ENCODE measurements at regions not wholly inside any gene's neighbourhood (a gene's known extent, or its start where the extent isn't known, plus 50 kb on each side); places are given as distances from the start of the nearest gene placed in this dataset.

- no peak for DNase-seq (ENCODE audit: low read depth in 1 of 2, low spot score in 1 of 2)
- TF ChIP-seq GABPA (IDR thresholded peaks at IDR 0.05; ENCODE audit: low read depth) = no peak
- TF ChIP-seq, protein P1, sequence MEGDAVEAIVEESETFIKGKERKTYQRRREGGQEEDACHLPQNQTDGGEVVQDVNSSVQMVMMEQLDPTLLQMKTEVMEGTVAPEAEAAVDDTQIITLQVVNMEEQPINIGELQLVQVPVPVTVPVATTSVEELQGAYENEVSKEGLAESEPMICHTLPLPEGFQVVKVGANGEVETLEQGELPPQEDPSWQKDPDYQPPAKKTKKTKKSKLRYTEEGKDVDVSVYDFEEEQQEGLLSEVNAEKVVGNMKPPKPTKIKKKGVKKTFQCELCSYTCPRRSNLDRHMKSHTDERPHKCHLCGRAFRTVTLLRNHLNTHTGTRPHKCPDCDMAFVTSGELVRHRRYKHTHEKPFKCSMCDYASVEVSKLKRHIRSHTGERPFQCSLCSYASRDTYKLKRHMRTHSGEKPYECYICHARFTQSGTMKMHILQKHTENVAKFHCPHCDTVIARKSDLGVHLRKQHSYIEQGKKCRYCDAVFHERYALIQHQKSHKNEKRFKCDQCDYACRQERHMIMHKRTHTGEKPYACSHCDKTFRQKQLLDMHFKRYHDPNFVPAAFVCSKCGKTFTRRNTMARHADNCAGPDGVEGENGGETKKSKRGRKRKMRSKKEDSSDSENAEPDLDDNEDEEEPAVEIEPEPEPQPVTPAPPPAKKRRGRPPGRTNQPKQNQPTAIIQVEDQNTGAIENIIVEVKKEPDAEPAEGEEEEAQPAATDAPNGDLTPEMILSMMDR (IDR thresholded peaks at IDR 0.05; ENCODE audit: insufficient read depth, low read length) = no peak
- no peak for TF ChIP-seq POLR2AphosphoS5 (IDR thresholded peaks at IDR 0.05; ENCODE audit: low read depth)
- no peak for TF ChIP-seq REST (IDR thresholded peaks at IDR 0.05; ENCODE audit: insufficient replicate concordance, low read depth)
- TF ChIP-seq SPI1 (IDR thresholded peaks at IDR 0.05; ENCODE audit: borderline replicate concordance, low read depth) = no peak
These were observed 206.7 kb upstream of the SULF2 start for GRCh38 chr20:47991875-47992488.

GRCh38 chr20:47990507-47991150 lies 205.3 kb upstream of the SULF2 start:
- Histone ChIP-seq H3K27ac (replicated peaks) (no peak overlapping the region), H3K4me3 (replicated peaks; ENCODE audit: insufficient read depth, low read length) (no peak overlapping the region), H3K27me3 (ENCODE audit: insufficient read depth, poor library complexity, severe bottlenecking) (no peaks in the 10 kb centered on the region)
- TF ChIP-seq POLR2AphosphoS5 (IDR thresholded peaks at IDR 0.05; ENCODE audit: low read depth) = no peak
- TF ChIP-seq, protein P1 (IDR thresholded peaks at IDR 0.05; ENCODE audit: insufficient read depth, low read length) = no peak
- no peak for TF ChIP-seq GABPA (IDR thresholded peaks at IDR 0.05; ENCODE audit: low read depth)
- TF ChIP-seq SPI1 (IDR thresholded peaks at IDR 0.05; ENCODE audit: borderline replicate concordance, low read depth) = no peak
- no peak for TF ChIP-seq REST (IDR thresholded peaks at IDR 0.05; ENCODE audit: insufficient replicate concordance, low read depth)
- DNase-seq (ENCODE audit: low read depth in 1 of 2, low spot score in 1 of 2) = no peak

More at GRCh38 chr20:47991875-47992488, 206.7 kb upstream of the SULF2 start:
- H3K4me3 ChIP-seq (replicated peaks; ENCODE audit: insufficient read depth, low read length) = no peak overlapping the region
- H3K27me3 ChIP-seq (ENCODE audit: insufficient read depth, poor library complexity, severe bottlenecking) = no peaks in the 10 kb centered on the region
- H3K27ac ChIP-seq (replicated peaks) = no peak overlapping the region

DNA sequence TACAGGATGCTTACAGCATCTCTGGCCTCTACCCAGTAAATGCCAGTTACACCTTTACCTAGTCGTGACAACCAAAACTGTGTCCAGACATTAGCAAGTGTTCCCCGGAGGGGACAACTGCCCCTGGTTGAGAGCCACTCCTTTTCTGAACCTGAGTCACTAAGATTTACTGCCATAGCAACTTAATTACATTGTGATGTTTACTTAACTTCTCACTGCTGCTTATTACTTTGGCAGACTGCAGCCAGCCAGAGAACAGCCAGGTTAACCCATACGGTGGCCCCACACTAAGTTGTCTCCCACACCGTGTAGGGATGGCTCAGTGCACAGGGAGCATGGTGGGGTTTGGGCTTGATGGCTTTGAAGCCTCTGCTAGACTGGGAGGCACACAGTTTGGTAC lies 204.7 kb upstream of the SULF2 start:
- Histone ChIP-seq H3K4me3 (replicated peaks; ENCODE audit: insufficient read depth, low read length) (no peak overlapping the region), H3K27ac (replicated peaks) (no peak overlapping the region), H3K27me3 (ENCODE audit: insufficient read depth, poor library complexity, severe bottlenecking) (no peaks in the 10 kb centered on the region)
- no peak for DNase-seq (ENCODE audit: low read depth in 1 of 2, low spot score in 1 of 2)
- no peak for TF ChIP-seq POLR2AphosphoS5 (IDR thresholded peaks at IDR 0.05; ENCODE audit: low read depth)
- no peak for TF ChIP-seq REST (IDR thresholded peaks at IDR 0.05; ENCODE audit: insufficient replicate concordance, low read depth)
- no peak for TF ChIP-seq SPI1 (IDR thresholded peaks at IDR 0.05; ENCODE audit: borderline replicate concordance, low read depth)
- TF ChIP-seq, protein P1 (IDR thresholded peaks at IDR 0.05; ENCODE audit: insufficient read depth, low read length) = no peak
- TF ChIP-seq GABPA (IDR thresholded peaks at IDR 0.05; ENCODE audit: low read depth) = no peak
